ENCODE measurements at regions not wholly inside any gene's neighbourhood (a gene's known extent, or its start where the extent isn't known, plus 50 kb on each side); places are given as distances from the start of the nearest gene placed in this dataset.

DNA sequence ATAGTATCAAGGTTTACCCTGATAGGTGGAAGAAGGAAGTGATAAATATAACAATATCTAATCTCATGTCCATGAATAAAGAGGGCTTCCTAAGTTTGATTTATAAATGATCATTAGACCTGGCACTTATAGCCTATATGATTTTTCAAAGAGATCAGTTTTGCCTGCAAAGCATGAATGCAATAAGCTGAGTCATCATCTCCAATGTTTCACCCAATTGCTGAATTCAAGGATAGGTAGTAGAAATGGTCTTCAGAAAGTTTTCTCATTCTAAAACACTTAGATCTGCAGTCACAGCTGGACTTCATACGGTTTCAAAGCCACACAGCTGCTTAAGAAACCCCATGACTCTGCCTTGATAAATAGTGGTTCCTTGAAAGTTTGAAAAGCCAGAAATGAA, 1722.8 kb downstream of the MAT2B start:
- intact Hi-C loops (cut with DNase I) = no loop called here
- DNase-seq (ENCODE audit: low spot score) (no peak), ATAC-seq (no peak)

- DNase-seq (ENCODE audit: low spot score) (no peak), ATAC-seq (no peak)
- intact Hi-C loops (cut with DNase I) = no loop called here
Measured at GRCh38 chr5:165231821-165232508, 1726.5 kb downstream of the MAT2B start.

DNA sequence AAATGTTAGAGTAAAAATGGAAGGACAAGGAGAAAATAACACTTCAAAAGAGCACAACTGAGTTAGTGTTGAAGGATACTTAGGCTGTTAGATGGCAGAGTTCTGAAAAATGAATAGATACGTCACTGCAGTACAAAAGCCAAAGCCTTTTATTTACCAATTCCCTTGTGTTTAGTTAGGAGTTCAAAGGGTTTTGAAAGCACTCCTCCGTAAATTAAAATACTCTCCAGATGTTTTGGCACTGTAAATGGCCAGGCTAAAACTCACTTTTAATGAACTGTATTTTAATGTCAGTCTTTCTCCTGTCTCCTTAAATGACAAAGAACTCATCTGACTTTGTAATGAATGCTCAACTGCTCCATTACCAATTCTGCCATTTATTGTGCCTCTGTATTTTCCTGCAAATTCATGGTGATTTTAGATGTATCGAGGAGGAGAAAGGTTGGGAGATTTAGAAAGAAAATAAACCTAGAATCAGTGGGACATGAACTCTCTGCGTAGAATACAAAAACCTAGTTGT, 1727.2 kb downstream of the MAT2B start:
- ATAC-seq (peak; percentile 32), DNase-seq (ENCODE audit: low spot score) (no peak)
- intact Hi-C loops (cut with DNase I) = no loop called here

DNA sequence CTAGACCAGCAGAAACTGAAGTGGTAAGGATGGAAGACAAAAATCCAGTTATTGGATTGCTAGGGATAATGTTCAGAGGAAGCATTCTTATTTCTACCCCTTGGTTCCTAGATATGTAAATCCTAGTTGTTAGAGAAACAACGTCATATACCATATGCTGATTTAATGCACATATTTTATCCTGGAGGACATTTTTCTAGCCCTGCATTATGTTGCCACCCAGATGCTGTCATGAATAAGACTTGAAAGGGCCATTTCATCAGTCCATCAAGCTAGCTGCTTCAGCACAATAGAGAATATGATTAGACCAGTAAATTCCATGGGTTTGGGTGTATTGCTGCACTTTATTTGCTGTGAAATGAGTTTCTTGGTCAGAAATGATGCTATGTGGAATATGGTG, 1736.4 kb downstream of the MAT2B start:
- intact Hi-C loops (cut with DNase I) = no loop called here
- ATAC-seq (no peak), DNase-seq (ENCODE audit: low spot score) (no peak)

- intact Hi-C loops (cut with DNase I) = no loop called here
- DNase-seq (ENCODE audit: low spot score) (no peak), ATAC-seq (no peak)
Measured at GRCh38 chr5:165242646-165243045, 1737.2 kb downstream of the MAT2B start.

- DNase-seq (ENCODE audit: low spot score) (no peak), ATAC-seq (no peak)
- intact Hi-C loops (cut with DNase I) = no loop called here
Measured at GRCh38 chr5:165244407-165244806, 1739.0 kb downstream of the MAT2B start.

DNA sequence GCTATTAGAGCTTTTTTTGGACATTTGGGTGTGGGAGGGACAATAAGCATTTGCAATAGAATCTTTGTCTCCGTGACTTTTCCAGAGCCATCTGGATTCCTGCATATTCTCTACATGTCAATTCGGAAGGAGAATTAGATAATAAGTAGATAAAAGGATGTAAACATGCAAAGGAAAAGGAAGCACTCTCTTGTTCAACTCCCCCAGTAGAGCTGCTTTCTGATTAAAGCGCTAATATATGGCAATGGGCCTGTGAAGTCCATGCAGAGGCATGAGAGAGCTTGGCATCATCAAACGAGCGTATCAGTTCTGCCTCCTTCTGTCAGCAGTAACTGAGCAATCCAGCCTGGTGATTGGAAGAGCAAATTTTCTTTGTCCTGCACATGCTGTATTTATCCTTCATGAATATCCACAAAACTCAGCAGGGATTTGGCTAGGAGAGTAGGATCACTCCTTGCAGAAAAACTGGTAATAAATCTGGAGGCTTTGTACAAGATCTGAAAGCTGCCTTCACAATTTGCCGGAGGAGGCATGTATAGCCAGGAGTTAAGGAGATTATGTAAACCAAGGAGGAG, 1752.9 kb downstream of the MAT2B start:
- DNase-seq (ENCODE audit: low spot score) (no peak), ATAC-seq (no peak)
- intact Hi-C loops (cut with DNase I) = no loop called here

GRCh38 chr5:165260426-165260825, 1755.0 kb downstream of the MAT2B start:
- DNase-seq (ENCODE audit: low spot score) = no peak
- ATAC-seq = no peak
- intact Hi-C loops (cut with DNase I) = no loop called here

DNA sequence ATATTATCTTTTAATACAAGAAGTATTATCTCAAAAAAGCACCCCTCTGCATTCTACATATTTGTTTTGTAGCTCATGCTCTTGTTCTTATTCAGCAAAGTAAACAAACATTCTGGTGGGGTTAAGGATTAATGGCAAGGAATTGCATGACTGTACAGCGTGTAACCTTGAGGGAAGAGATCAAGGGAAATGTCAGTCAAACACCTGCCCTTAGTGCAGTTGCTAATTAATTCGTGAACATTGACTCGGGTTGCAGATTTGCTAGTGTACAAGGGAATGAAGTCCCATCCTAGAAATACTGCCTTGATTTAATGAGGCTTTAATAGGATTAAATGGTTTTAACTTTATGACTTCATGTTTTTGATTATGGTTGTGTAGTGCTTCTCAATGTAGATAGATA, 1758.1 kb downstream of the MAT2B start:
- intact Hi-C loops (cut with DNase I) = no loop called here
- ATAC-seq = no peak
- no peak for DNase-seq (ENCODE audit: low spot score)

DNA sequence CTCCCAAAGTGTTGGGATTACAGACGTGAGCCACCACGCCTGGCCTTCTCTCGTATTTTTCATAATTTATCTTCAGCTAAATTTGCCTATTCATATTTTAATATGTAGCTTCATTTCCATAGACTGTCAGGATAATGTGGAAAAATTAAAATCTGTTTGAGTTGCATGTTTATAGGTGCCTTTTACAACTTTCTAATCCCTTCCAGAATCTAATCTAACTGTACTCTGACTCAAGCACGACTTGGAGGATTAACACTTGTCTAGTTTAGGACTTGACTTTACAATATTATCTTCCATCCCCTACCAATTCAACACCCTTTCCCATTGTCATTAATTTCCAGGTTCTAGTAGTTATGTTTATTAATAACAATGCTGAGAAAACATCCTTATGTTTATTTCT, 1761.5 kb downstream of the MAT2B start:
- intact Hi-C loops (cut with DNase I) = no loop called here
- no peak for ATAC-seq
- no peak for DNase-seq (ENCODE audit: low spot score)

- intact Hi-C loops (cut with DNase I) = no loop called here
- no peak for ATAC-seq
- no peak for DNase-seq (ENCODE audit: low spot score)
Measured at GRCh38 chr5:165272436-165272835, 1767.0 kb downstream of the MAT2B start.

DNA sequence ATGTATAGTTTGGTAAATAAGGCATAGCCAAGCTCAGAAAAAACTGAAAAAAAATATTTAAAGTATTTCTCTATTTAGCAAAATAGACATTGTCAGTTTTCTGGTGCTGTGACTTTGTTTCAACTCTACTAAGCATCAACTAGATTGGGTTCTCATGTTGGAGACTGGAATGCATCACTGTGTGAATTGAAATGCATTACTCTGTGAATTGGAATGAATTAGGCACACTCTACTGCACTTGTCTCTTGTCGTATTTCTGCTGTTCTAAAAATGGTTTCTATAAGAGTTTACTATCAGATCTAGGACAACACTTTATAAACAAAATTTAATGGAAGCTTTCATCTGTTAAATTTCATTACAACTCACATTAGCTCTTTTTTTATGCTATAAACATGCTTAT, 1772.2 kb downstream of the MAT2B start:
- intact Hi-C loops (cut with DNase I) = no loop called here
- DNase-seq (ENCODE audit: low spot score) (no peak), ATAC-seq (no peak)

GRCh38 chr5:165282491-165282890, 1777.1 kb downstream of the MAT2B start:
- DNase-seq (ENCODE audit: low spot score) = no peak
- ATAC-seq = no peak
- intact Hi-C loops (cut with DNase I) = no loop called here

DNA sequence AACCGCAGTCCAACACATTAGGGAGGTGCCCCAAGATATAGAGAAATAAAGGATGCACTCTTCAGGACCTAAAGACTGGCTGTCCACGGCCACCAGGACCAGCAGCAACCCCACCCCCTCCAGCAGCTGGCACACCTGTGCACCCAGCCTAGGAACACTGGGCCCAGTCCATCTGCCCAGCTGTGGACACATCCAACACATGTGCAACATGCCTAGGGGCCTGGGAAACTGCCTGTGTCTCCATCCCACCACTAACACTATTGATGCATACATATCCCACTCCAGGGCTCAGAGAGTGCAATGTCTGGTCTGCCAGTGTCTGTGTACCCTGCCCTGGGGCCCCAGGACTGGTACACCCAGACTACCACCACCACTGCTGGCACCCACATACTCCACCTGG, 1781.3 kb downstream of the MAT2B start:
- no peak for ATAC-seq
- intact Hi-C loops (cut with DNase I) = no loop called here
- DNase-seq (ENCODE audit: low spot score) = no peak

GRCh38 chr5:165290535-165290934, 1785.1 kb downstream of the MAT2B start:
- DNase-seq (ENCODE audit: low spot score) (no peak), ATAC-seq (no peak)
- intact Hi-C loops (cut with DNase I) = no loop called here

DNA sequence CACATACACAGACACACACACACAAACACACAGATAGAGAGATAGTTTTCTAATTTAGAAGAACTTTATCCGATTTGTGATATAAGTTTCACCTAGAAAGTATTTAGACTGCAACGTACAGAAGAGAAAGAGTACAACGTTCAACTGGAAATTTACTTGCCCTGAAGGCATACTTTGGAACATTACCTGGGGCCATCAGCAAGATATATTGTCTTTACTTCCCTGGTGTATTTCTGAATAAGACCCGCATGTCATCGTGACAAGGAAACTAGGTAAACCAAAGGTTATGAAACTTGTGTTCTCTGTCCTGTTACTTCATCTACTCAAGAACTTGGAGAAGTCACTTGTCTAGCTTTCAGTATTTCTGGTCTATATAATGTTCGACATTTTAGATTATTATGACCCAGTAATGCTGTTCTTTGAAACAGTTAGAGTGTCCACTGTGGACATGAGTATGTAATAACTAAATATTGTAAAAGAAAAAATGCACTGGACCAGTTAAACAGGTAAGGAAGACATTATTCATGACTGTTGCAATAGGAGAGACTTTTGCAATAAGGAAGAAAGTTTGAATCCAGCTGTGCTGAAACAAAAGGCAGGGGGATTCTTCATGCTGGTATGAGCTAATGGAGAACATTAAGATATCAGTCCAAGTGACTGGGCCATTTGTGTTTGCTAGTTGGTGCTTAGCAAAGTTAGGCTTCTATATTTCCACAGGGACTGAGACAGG, 1791.1 kb downstream of the MAT2B start:
- DNase-seq (ENCODE audit: low spot score) = no peak
- ATAC-seq = no peak
- intact Hi-C loops (cut with DNase I) = no loop called here

- intact Hi-C loops (cut with DNase I) = no loop called here
- no peak for ATAC-seq
- DNase-seq (ENCODE audit: low spot score) = no peak
Measured at GRCh38 chr5:165304193-165304827, 1798.9 kb downstream of the MAT2B start.

- ATAC-seq (no peak), DNase-seq (ENCODE audit: low spot score) (no peak)
- intact Hi-C loops (cut with DNase I) = no loop called here
Measured at GRCh38 chr5:165305596-165305995, 1800.2 kb downstream of the MAT2B start.

DNA sequence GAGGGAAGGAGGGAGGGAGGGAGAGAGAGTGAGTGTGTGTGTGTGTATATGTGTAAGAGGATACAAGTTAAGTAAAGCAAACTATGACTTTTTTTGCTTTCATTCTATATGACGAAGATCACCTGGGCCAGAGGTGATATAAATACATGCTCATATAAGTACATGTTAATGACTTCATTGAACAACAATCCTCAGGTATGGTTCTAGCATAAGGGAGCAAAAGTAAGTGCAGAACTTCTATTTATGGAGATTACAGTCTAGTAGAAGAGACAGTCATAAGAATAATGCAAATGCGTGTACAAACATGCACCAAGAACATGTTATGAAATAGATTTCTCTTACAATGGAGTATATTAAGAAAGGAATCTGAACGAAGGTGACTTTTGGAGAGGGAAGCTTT, 1804.0 kb downstream of the MAT2B start:
- intact Hi-C loops (cut with DNase I) = no loop called here
- DNase-seq (ENCODE audit: low spot score) = no peak

GRCh38 chr5:165310031-165310430, 1804.6 kb downstream of the MAT2B start:
- ATAC-seq = no peak

More for the DNA sequence above, 1804.0 kb downstream of the MAT2B start:
- no peak for ATAC-seq

More at GRCh38 chr5:165310031-165310430, 1804.6 kb downstream of the MAT2B start:
- intact Hi-C loops (cut with DNase I) = no loop called here
- DNase-seq (ENCODE audit: low spot score) = no peak

Data from sciatic nerve (tissue), 2 donors.